Lower leg skin (tissue), 3 donors: ENCODE measurements at regions not wholly inside any gene's neighbourhood (a gene's known extent, or its start where the extent isn't known, plus 50 kb on each side); places are given as distances from the start of the nearest gene placed in this dataset.

ENCODE experiments used
- CTCF ChIP-seq, 3 donors: fragments of 450-650 bp; IDR thresholded peaks; one replicate each; pipeline ENCODE4 v1.5.1; 2016; ENCODE audit warnings: antibody characterized with exemption in 3 of 3, mild to moderate bottlenecking in 3 of 3, moderate library complexity in 2 of 3
- POLR2A ChIP-seq, 2 donors: fragments of 450-650 bp; IDR thresholded peaks; one replicate each; pipeline ENCODE4 v1.6.1; 2016 to 2017; ENCODE audit warnings: antibody characterized with exemption in 2 of 2, mild to moderate bottlenecking in 1 of 2, moderate library complexity in 1 of 2

GRCh38 chr5:17989036-17989435 lies 354.8 kb downstream of the TAF11L14 start:
- TF ChIP-seq POLR2A (IDR thresholded peaks at IDR 0.05) (no peak), CTCF (IDR thresholded peaks at IDR 0.05) (no peak)
